OCI-LY3 (cell line): ENCODE measurements at regions not wholly inside any gene's neighbourhood (a gene's known extent, or its start where the extent isn't known, plus 50 kb on each side); places are given as distances from the start of the nearest gene placed in this dataset.

ENCODE experiments used
- EZH2phosphoT487 ChIP-seq: fragments of 200-600 bp; shearing (Covaris generic); IDR thresholded peaks from 2 replicates; pipeline ENCODE4 v1.6.1; 2018; ENCODE audit warnings: antibody characterized with exemption, mixed run types, low read depth
- TF ChIP-seq, protein P1 (sequence below): fragments of 200-600, 300-600 bp; sonication (generic); IDR thresholded peaks from 2 replicates; pipeline ENCODE4 v1.5.1; 2014; ENCODE audit warnings: antibody characterized with exemption, low read length, low read depth

DNA sequence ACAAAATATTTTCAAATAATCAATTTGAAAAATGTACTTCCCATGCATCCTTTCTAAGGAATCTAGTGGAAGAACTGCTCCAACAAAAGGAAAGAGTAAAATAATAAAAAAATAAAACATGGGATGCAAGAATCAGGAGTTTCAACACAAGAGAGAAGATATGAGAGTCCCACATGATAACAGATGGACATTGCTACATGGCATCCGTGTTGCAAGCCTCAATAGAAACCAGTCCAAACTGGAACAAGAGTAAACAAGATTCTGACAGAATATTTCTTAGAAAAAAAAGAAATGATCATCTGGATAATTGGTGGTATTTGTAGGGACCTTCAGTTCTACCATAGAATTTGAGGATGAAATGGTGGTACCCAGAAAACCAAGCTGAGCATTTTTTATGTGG is 186.8 kb downstream of the FRK start:
- TF ChIP-seq, protein P1, sequence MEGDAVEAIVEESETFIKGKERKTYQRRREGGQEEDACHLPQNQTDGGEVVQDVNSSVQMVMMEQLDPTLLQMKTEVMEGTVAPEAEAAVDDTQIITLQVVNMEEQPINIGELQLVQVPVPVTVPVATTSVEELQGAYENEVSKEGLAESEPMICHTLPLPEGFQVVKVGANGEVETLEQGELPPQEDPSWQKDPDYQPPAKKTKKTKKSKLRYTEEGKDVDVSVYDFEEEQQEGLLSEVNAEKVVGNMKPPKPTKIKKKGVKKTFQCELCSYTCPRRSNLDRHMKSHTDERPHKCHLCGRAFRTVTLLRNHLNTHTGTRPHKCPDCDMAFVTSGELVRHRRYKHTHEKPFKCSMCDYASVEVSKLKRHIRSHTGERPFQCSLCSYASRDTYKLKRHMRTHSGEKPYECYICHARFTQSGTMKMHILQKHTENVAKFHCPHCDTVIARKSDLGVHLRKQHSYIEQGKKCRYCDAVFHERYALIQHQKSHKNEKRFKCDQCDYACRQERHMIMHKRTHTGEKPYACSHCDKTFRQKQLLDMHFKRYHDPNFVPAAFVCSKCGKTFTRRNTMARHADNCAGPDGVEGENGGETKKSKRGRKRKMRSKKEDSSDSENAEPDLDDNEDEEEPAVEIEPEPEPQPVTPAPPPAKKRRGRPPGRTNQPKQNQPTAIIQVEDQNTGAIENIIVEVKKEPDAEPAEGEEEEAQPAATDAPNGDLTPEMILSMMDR = no peak
- no peak for TF ChIP-seq EZH2phosphoT487
